GM10266 (cell line): ENCODE measurements at regions not wholly inside any gene's neighbourhood (a gene's known extent, or its start where the extent isn't known, plus 50 kb on each side); places are given as distances from the start of the nearest gene placed in this dataset.

Source experiments
- DNase-seq: peaks from one replicate; pipeline ENCODE4 v3.0.0; 2012; ENCODE audit errors: extremely low spot score
- CTCF ChIP-seq: IDR thresholded peaks from 2 replicates; pipeline ENCODE4 v1.5.1; 2012; ENCODE audit warnings: mild to moderate bottlenecking, low read depth; ENCODE audit not compliant: control insufficient read depth, insufficient read depth; ENCODE audit errors: missing control alignments

- DNase-seq = no peak
- TF ChIP-seq CTCF = no peak
These were observed 214.5 kb downstream of the MTHFS start for GRCh38 chr15:79682285-79682684.

GRCh38 chr15:79682851-79683288, 213.9 kb downstream of the MTHFS start:
- no peak for TF ChIP-seq CTCF
- no peak for DNase-seq

- no peak for TF ChIP-seq CTCF
- no peak for DNase-seq
These were observed 207.8 kb downstream of the MTHFS start for GRCh38 chr15:79689030-79689429.

- DNase-seq = no peak
- no peak for TF ChIP-seq CTCF
These were observed 195.8 kb downstream of the MTHFS start for GRCh38 chr15:79700951-79701480.

GRCh38 chr15:79702621-79703020, 194.2 kb downstream of the MTHFS start:
- no peak for TF ChIP-seq CTCF
- DNase-seq = no peak

GRCh38 chr15:79721256-79721655, 175.6 kb downstream of the MTHFS start:
- no peak for TF ChIP-seq CTCF
- no peak for DNase-seq

GRCh38 chr15:79724312-79724711, 172.5 kb downstream of the MTHFS start:
- DNase-seq = no peak

More at GRCh38 chr15:79724312-79724711, 172.5 kb downstream of the MTHFS start:
- TF ChIP-seq CTCF = no peak
